GM23338 (cell line): ENCODE measurements at regions not wholly inside any gene's neighbourhood (a gene's known extent, or its start where the extent isn't known, plus 50 kb on each side); places are given as distances from the start of the nearest gene placed in this dataset.

Experiments used
- ATAC-seq: fragments of 200-7000 bp; cut with Tn5 transposase; 3 replicates; pipeline ENCODE4 v1.9.1; 2020
- DNase-seq: peaks from one replicate; pipeline ENCODE4 v3.0.0-alpha.2; 2015; ENCODE audit warnings: low spot score
- H2AFZ ChIP-seq: fragments of 200-600 bp; sonication (generic); 2 replicates; pipeline ENCODE4 v1.8.0; 2016; ENCODE audit warnings: antibody characterized with exemption, mild to moderate bottlenecking, moderate library complexity
- H3F3A ChIP-seq: fragments of 200-600 bp; sonication (generic); replicated peaks from 2 replicates; pipeline ENCODE4 v1.8.0; 2017; ENCODE audit warnings: antibody characterized with exemption, mixed run types, low read depth
- H3K27ac ChIP-seq: fragments of 200-600 bp; sonication (generic); 2 replicates; pipeline ENCODE4 v1.6.1; 2016; ENCODE audit warnings: low read depth
- H3K27me3 ChIP-seq: fragments of 200-600 bp; sonication (generic); 2 replicates; pipeline ENCODE4 v1.8.0; 2016; ENCODE audit warnings: mild to moderate bottlenecking, mixed run types, moderate library complexity; ENCODE audit not compliant: insufficient read depth
- H3K36me3 ChIP-seq: fragments of 200-600 bp; sonication (generic); 2 replicates; pipeline ENCODE4 v1.8.0; 2016; ENCODE audit warnings: mild to moderate bottlenecking; ENCODE audit not compliant: insufficient read depth
- H3K4me1 ChIP-seq: fragments of 200-600 bp; sonication (generic); 2 replicates; pipeline ENCODE4 v1.8.0; 2016; ENCODE audit warnings: mild to moderate bottlenecking, moderate library complexity; ENCODE audit not compliant: insufficient read depth
- H3K4me2 ChIP-seq: fragments of 200-600 bp; sonication (generic); 2 replicates; pipeline ENCODE4 v1.7.1; 2017; ENCODE audit warnings: mixed run types
- H3K4me3 ChIP-seq: fragments of 200-600 bp; sonication (generic); 2 replicates; pipeline ENCODE4 v1.6.1; 2016; ENCODE audit warnings: mixed run types
- H3K79me2 ChIP-seq: fragments of 200-600 bp; sonication (generic); replicated peaks from 2 replicates; pipeline ENCODE4 v1.8.0; 2017; ENCODE audit warnings: mild to moderate bottlenecking; ENCODE audit not compliant: insufficient read depth
- H3K9me2 ChIP-seq: fragments of 200-600 bp; sonication (generic); 2 replicates; pipeline ENCODE4 v1.8.0; 2017; ENCODE audit not compliant: insufficient read depth
- H4K20me1 ChIP-seq: fragments of 200-600 bp; sonication (generic); replicated peaks from 2 replicates; pipeline ENCODE4 v1.8.0; 2017; ENCODE audit warnings: mild to moderate bottlenecking; ENCODE audit not compliant: insufficient read depth
- H3K27ac Mint-ChIP-seq: 2 replicates; pipeline ENCODE4 v1.8.0; 2020; ENCODE audit warnings: inconsistent platforms, mild to moderate bottlenecking, moderate library complexity, mixed read lengths
- H3K27me3 Mint-ChIP-seq: 3 replicates; pipeline ENCODE4 v1.8.0; 2022; ENCODE audit warnings: low read depth, mild to moderate bottlenecking, moderate library complexity, mixed read lengths, inconsistent platforms; ENCODE audit not compliant: insufficient read depth, poor library complexity
- H3K36me3 Mint-ChIP-seq: 3 replicates; pipeline ENCODE4 v1.8.0; 2021; ENCODE audit warnings: low read depth, mild to moderate bottlenecking, inconsistent platforms, moderate library complexity, mixed read lengths
- H3K4me1 Mint-ChIP-seq: 3 replicates; pipeline ENCODE4 v1.8.0; 2020; ENCODE audit warnings: mild to moderate bottlenecking, inconsistent platforms, mixed read lengths
- H3K4me3 Mint-ChIP-seq: 3 replicates; pipeline ENCODE4 v1.8.0; 2021; ENCODE audit warnings: moderate library complexity, mild to moderate bottlenecking, inconsistent platforms, mixed read lengths
- H3K9me3 Mint-ChIP-seq: 3 replicates; pipeline ENCODE4 v1.8.0; 2020; ENCODE audit warnings: moderate library complexity, mild to moderate bottlenecking, inconsistent platforms, mixed read lengths
- CREB1 ChIP-seq: fragments of 250-450 bp; sonication (Bioruptor Pico); IDR thresholded peaks from 2 replicates; pipeline ENCODE4 v1.5.0; 2020; ENCODE audit warnings: low read depth, mild to moderate bottlenecking, moderate library complexity
- CTCF ChIP-seq, 2 experiments: fragments of 200-600 bp in 1 of 2; sonication (generic) in 1 of 2; conservative IDR thresholded peaks; 2 replicates each; pipeline versions ENCODE4 v1.5.1 to v1.6.1; 2016 to 2017; ENCODE audit warnings: antibody characterized with exemption in 2 of 2, low read depth in 2 of 2, mild to moderate bottlenecking in 2 of 2, moderate library complexity in 1 of 2
- ETS1 ChIP-seq: IDR thresholded peaks from 2 replicates; pipeline ENCODE4 v1.6.1; 2016; ENCODE audit warnings: antibody characterized with exemption
- EZH2 ChIP-seq: fragments of 200-600 bp; sonication (generic); IDR thresholded peaks from one replicate; pipeline ENCODE4 v1.8.0; 2017; ENCODE audit warnings: antibody characterized with exemption, mild to moderate bottlenecking, low read depth; ENCODE audit not compliant: unreplicated experiment
- EZH2phosphoT487 ChIP-seq: fragments of 200-600 bp; sonication (generic); IDR thresholded peaks from one replicate; pipeline ENCODE4 v1.8.1; 2018; ENCODE audit warnings: antibody characterized with exemption; ENCODE audit not compliant: unreplicated experiment
- JUNB ChIP-seq: IDR thresholded peaks from one replicate; pipeline ENCODE4 v1.6.1; 2016; ENCODE audit warnings: antibody characterized with exemption; ENCODE audit not compliant: unreplicated experiment
- NANOG ChIP-seq: IDR thresholded peaks from 2 replicates; pipeline ENCODE4 v1.6.1; 2016; ENCODE audit warnings: antibody characterized with exemption, borderline replicate concordance
- POLR2AphosphoS5 ChIP-seq: IDR thresholded peaks from 2 replicates; pipeline ENCODE4 v1.6.1; 2016; ENCODE audit warnings: antibody characterized with exemption, low read depth
- ZNF114 ChIP-seq: fragments of 250-450 bp; sonication (Bioruptor Pico); IDR thresholded peaks from 2 replicates; pipeline ENCODE4 v1.5.0; 2020; ENCODE audit warnings: mild to moderate bottlenecking, moderate library complexity
- ZNF331 ChIP-seq: fragments of 250-450 bp; sonication (Bioruptor Pico); IDR thresholded peaks from 2 replicates; pipeline ENCODE4 v1.5.0; 2020; ENCODE audit warnings: low read depth, mild to moderate bottlenecking, moderate library complexity
- ZNF462 ChIP-seq: fragments of 250-450 bp; sonication (Bioruptor Pico); IDR thresholded peaks from 2 replicates; pipeline ENCODE4 v1.5.0; 2020; ENCODE audit warnings: mild to moderate bottlenecking, moderate library complexity

GRCh38 chr4:133866328-133866699 lies 335.3 kb downstream of the PABPC4L start:
- ATAC-seq (no peak), DNase-seq (no peak)
- no peaks in the 10 kb centered on the region for H3K36me3 Mint-ChIP-seq
- Histone ChIP-seq H3K36me3 (no peaks in the 10 kb centered on the region), H3K27me3 (no peaks in the 10 kb centered on the region), H3K4me1 (no peaks in the 10 kb centered on the region), H3K9me2 (no peaks in the 10 kb centered on the region), H4K20me1 (no peaks in the 10 kb centered on the region), H3K79me2 (no peaks in the 10 kb centered on the region), H3K4me2 (no peak overlapping the region), H3K27ac (no peak overlapping the region), H3F3A (no peaks in the 10 kb centered on the region), H2AFZ (no peak overlapping the region), H3K4me3 (no peak overlapping the region)
- no peak for TF ChIP-seq ETS1
- H3K9me3 Mint-ChIP-seq, result no peaks in the 10 kb centered on the region
- no peaks in the 10 kb centered on the region for H3K4me1 Mint-ChIP-seq
- H3K4me3 Mint-ChIP-seq, result no peak overlapping the region
- no peak overlapping the region for H3K27ac Mint-ChIP-seq
- no peaks in the 10 kb centered on the region for H3K27me3 Mint-ChIP-seq

- Histone ChIP-seq H3K27ac (no peak overlapping the region), H4K20me1 (no peaks in the 10 kb centered on the region), H3K9me2 (no peaks in the 10 kb centered on the region), H3K4me3 (no peak overlapping the region), H2AFZ (no peak overlapping the region), H3F3A (no peaks in the 10 kb centered on the region), H3K79me2 (no peaks in the 10 kb centered on the region), H3K36me3 (no peaks in the 10 kb centered on the region), H3K4me1 (no peaks in the 10 kb centered on the region), H3K4me2 (no peak overlapping the region), H3K27me3 (no peaks in the 10 kb centered on the region)
- Mint-ChIP-seq H3K4me3 (no peak overlapping the region), H3K27ac (no peak overlapping the region), H3K4me1 (no peaks in the 10 kb centered on the region), H3K27me3 (no peaks in the 10 kb centered on the region), H3K9me3 (no peaks in the 10 kb centered on the region), H3K36me3 (no peaks in the 10 kb centered on the region)
- peak; percentile 6 for DNase-seq
- peak; percentile 56 for ATAC-seq
- TF ChIP-seq ZNF462 (CRISPR knock-in tag) (no peak), POLR2AphosphoS5 (no peak), CREB1 (CRISPR knock-in tag) (no peak), EZH2phosphoT487 (no peak), JUNB (no peak), EZH2 (no peak), CTCF (conservative IDR thresholded peaks at IDR 0.05; ENCODE audit: low read depth in 2 of 2) (no peak), ZNF114 (no peak), NANOG (no peak), ETS1 (no peak), ZNF331 (CRISPR knock-in tag) (no peak)
Observed at GRCh38 chr4:133865612-133866327, 335.8 kb downstream of the PABPC4L start.
